HG03571 (cell line): ENCODE measurements at regions not wholly inside any gene's neighbourhood (a gene's known extent, or its start where the extent isn't known, plus 50 kb on each side); places are given as distances from the start of the nearest gene placed in this dataset.

Experiments
- ATAC-seq: cut with Tn5 transposase; IDR thresholded peaks from one replicate; pipeline ENCODE4 v1.9.1; 2021; ENCODE audit not compliant: unreplicated experiment

DNA sequence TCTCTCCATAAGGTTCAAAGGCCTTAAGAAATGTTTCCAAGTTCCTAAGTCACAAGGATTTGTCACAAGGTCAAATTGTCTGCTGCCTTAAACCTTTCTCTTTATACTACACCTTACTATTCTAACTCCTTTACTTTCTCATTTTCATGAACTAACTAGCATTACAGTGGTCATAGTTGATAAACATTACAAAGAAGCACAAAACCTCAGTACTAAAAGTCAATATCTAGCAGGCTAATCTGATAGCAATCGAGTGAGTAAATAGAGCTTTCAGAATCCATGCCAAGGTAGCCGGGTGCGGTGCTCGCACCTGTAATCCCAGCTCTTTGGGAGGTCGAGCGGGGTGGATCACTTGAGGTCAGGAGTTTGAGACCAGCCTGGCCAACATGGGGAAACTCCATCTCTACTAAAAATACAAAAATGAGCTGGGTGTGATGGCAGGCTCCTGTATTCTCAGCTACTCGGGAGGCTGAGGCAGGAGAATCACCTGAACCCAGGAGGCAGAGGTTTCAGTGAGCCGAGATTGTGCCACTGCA, 510.0 kb downstream of the GBA3 start:
- ATAC-seq = no peak

DNA sequence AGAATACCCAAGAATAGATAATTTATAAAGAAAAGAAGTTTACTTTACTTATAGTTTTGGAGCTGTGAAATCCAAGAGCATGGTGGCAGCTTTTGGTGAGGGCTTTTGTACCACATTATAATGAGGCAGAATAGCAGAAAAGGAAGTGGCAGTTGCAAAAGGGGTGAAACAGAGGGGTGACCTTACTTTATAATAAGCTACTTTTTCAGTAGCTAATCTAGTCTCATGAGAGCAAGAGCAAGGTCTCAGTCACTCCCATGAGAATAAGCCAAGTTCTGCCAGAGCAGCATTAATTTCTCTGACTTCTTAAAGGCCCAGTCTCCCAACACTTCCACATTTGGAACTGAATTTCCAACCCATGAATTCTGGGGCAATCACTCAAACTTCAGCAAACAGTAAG, 502.0 kb downstream of the GBA3 start:
- no peak for ATAC-seq

DNA sequence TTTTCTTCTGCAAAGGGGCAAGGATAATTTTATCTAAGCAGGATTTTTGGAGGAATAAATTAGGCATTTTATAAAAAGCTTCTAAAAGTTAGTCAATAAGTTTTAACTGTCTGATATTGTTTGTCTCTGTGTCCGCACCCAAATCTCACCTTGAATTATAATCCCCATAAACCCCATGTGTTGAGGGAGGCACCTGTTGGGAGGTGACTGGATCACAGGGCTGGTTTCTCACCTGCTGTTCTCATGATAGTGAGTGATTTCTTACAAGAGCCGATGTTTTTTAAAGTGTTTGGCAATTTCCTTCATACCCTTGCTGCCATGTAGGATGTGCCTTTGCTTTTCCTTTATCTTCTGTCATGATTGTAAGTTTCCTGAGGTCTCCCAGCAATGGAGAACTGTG, 481.4 kb downstream of the GBA3 start:
- ATAC-seq = no peak

DNA sequence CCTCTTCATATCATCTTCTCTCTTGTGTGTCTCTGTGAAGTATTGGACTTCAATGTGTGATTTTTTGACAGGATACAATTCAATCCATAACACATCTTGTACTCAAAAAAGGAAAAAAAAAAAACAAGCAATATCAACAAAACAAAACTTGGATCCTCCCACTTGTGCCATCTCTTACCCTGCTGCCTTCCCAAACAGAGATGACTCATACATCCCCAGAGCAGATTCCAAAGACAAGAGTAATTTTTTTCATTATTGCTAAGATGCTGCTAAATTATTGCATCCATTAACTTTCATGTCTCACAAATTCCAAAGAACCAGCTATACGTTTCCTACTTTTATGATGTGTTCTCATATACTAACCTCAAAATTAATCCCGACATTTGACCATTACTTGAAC, 479.2 kb downstream of the GBA3 start:
- no peak for ATAC-seq

DNA sequence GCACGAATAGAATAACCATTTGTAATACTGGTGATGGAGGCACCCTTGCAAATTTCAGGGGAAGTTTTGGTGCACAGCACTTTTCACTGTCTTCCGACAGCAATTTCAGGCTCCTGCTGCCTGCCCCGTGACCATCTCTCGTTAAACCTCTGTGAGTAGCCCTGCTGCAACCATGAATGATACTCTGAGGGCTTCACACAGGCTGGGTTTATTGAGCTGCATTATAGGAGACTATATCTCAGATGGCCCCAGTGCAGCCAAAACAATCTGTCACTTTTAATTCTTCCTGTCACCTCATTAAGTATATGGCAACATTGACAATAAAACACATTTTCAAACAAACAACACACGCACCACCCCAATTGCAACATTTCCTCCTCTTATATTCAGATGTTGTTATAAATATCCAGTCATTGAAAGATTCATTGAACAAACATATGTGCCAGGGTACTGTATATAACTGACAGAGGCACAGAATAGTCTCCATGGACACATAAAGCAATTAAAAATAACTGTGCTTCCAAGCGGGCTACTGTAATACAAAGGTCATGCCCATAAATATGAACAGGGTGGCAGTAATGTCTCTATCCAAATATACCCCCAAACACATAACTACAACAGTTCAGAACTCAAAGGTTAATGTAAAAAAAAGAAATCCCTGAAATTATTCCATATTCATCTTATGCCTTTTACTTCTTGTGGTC, 477.0 kb downstream of the GBA3 start:
- no peak for ATAC-seq

DNA sequence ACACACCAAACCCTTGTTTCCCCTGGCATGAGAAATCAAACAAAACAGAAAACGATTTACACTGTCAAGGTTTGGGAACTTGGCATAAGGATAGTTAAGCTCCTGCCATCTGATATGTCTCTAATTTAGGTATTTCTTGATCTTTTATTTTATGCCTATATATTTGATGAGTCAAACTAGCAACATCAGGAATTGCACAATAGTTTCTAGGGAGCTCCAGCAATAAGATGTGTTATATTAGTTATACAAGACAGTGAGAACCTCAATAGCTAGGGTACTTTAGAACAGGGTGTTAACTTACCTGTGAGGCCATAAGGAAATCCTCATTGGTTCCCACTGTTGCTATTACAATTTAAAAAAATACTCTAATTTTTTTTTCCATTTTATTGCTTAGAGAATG, 474.2 kb downstream of the GBA3 start:
- no peak for ATAC-seq

DNA sequence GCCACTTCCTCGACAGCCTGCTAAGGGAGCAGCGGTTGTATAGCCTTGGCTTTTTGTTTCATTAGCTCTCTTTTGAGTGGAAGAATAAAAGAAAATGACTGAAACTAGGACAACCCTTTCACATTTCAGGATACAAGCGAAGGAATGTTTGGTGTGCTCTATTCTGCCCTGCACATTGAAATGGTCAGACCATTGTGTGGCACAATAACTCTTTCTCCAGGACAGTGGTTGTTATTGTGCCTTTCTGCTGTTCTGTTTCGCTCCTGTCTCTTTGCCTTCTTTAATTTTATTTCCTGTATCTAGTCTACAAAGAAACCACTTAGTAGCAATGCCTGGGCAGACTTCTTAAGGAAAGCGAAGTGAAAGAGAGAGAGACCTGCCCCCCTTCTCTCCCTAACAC, 473.7 kb downstream of the GBA3 start:
- ATAC-seq = no peak

DNA sequence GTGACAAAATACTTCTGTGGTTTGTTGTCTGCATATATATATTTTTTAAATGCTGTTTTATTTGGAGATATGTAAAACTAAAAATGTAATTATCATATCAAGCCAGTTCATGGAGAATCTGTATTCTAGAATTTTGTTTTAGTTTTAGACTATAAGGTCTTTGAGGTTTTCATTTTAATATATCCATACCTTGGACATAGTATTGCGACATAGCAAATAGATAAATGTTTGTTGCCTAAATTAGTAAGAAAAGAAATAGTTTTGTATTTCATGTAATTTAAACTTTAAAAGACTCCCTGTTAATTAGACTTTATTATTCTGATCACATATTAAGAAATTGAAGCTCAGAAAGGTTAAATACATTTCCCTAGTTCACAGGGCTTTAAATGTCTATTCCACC, 472.9 kb downstream of the GBA3 start:
- ATAC-seq = no peak

DNA sequence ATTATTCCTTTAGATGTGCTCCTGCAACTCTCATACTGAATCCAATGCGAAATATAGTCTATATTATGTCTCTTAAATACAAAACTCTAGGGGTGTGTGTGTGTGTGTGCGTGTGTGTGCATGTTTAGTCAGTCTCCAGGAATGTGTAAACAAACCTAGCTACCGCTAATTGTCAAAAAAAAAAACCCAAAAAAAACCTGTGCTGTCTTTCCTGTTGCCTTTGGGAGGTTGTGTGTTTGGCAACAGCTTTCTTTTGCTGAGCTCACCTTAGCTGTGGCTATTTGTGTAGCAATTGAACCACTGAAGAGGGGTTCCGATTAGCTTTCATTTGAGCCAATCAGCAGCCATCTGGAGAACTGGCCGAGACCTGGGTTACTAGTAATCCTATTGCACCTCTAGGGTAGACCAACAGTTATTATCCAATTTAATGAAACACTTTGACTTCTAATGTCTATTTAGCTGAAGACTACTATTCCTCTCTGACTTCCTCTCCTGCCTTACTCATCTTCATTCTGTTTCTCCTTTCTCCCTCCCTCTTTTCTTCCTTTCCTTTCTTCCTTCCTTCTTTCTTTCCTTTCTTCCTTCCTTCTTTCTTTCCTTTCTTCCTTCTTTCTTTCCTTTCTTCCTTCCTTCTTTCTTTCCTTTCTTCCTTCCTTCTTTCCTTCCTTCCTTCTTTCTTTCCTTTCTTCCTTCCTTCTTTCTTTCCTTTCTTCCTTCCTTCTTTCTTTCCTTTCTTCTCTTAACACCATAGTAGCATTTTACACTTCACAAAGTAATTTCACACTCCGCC, 471.1 kb downstream of the GBA3 start:
- no peak for ATAC-seq

DNA sequence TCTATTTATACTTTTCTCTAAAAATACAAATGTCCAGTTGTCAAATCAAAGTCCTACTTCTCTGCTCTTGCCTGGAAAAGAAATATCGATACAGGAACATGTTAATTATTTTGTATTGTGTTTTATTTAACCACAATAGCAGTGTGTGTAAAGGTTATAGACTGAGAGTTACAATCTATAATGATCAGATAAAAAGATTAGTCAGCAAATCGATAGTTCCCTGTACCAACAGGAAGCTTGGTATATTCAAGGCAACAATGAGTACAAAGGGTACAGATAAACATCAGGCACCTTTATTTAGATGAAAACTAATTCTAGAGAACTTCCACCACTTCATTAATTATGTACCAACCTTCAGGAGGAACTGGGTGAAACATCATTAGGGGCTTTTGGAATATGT, 469.5 kb downstream of the GBA3 start:
- ATAC-seq = no peak

DNA sequence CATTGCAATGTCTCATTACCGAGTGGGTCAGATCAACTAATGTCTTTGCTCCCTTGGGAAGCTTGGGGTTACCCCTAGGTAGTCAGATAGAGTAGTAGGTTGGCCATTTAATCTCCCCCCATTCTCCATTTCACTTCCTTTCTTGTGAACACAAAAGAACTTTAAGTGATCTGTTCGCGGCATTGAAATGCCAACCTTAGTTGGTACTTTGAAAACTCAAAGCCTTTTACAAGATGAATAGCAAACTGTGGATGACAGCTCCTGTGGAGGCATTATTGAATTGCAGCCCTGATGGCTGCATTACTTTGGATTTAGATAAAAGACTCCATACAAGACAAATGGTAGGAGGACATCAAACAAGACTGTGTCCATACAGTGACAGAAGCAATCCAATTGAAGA, 469.1 kb downstream of the GBA3 start:
- no peak for ATAC-seq

DNA sequence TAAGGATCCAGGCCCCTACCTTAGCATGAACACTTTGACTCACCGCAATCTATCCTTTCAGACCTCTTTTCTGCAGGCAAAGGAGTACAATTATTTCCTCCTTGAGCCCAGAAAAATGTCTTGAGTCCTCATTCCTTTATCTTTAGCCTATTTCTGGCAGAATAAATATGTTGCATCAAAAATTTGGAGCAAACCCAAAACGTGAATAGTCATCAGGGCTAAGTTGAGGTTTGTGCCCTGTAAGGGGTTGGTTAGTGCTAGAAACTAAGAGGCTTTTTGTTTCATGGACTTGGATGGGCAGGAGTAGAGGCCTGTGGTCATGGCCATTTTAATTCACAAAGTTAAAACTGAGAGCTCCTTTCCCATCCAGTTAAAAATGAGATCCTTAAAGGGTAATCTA, 460.3 kb downstream of the GBA3 start:
- ATAC-seq = no peak

DNA sequence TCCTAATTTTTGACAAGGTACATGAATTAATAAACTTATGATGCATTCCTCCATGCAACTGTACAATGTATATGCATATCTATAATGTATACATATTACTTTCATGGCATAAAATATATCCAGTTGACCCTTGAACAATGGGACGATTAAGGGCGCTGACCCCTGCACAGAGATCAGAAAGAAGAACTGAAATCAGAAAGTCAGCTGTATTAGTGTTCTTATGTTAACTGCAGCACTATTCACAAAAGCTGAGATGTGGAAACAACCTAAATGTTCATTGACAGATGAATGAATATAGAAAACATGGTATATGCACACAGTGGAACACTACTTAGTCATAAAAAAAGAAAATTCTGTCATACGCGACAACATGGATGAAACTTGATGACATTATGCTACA, 457.1 kb downstream of the GBA3 start:
- no peak for ATAC-seq

DNA sequence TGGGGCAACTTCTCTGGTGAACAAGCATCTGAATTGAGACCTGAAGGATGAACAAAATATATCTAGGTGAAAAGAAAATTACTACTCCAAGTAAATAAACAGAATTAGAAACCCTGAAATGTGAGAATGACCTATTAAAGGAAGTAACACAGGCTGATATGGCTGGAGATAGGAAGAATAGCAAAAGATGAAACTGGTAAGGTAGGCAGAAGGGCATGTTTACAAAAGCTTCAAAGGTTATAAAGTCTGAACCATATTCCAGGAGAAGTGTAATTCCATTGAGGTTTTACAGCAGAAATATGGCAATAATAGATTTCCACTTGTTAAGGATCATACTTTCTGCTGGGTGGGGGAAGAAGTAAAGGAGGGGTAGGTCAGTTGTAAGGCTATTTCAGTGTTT, 452.0 kb downstream of the GBA3 start:
- ATAC-seq = no peak

DNA sequence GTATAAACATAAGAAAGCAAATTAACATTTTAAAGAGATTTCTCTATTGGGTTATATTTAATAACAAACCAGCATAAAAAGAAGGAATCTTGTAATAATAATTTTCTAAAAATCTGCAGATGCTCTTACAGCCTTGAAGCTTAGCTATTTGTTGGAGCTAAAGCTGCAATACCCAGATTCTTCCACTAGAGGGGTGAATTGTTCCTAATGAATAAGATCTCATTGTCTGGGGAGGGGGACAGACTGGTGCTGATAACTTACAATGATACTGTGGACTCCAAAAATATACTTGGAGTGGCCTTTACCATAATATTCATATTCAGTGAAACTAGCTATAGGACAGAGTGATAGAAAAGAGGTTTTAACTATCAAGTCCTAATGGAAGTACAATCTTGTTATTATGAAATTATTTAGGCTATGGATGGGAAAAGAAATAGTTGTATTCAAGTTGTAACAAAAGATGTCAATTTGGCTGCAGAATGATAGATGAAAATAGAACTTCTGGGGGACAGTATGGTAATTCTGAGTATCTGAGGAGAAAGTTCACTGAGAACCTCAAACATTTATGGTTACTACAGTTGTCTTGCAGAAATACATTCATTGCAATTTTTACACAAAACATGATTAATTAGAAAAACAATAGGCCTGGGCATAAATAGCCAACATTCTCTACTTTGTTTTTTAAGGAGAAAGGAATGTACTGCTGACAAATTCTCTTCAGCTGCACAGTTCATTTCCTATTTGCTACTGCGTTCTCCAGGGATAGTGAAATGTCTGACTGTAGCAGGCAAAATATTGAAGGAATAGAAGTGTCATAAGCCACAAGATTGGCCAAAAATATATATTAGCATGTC, 443.3 kb downstream of the GBA3 start:
- no peak for ATAC-seq

DNA sequence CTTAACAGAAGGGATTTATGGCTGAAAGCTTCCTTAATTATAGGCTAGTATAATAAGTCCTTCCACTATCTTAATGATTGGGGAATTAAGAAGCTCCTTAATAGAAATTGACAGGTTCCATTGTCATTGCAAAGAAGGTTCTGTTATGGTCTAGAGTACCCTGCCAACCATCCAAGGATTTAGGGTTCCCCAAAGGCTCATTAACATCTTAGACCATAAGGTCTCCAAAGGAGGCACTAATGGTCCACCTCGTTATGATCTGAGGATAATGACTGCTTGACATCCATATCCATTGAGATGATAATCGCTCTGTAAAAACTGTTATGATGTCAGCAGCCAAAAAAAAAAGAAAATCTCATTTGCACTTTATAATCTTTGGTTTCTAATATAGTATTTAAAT, 441.6 kb downstream of the GBA3 start:
- no peak for ATAC-seq

DNA sequence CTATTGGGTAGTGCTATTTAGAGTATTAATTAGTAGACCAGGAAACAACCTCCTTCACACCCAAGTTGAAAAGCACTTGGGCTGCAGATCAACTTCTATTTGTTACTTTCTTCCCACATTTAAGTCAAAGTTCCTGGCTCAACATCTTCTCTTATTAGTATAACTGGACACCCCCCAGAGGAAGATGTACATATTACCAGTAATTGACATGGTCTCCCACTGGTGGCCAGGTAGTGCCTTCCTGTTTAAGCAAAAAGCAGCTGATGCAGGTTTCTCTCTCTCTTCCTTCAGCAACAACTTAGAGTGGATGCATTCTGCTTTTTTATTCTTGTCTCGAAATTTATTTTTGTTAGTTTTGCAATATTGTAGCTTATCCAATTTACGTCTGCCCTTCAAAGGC, 438.1 kb downstream of the GBA3 start:
- no peak for ATAC-seq

DNA sequence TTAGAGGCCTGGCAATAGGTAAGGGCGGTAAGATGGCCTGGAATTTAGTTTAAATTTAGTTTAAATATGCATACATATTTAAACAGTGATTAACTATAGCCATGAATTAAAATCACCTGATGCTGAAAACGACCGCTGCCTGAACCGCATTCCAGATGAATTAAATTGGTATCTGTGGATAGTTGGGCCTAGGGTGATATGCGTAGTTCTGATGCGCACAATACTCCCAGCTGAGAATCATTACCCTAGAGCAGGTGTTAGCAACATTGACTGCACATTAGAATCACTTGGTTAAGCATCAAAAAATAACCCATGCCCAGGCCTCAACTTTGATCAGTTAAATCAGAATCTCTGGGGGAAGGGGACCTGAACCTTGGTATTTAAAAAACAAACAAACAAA, 432.4 kb downstream of the GBA3 start:
- no peak for ATAC-seq

DNA sequence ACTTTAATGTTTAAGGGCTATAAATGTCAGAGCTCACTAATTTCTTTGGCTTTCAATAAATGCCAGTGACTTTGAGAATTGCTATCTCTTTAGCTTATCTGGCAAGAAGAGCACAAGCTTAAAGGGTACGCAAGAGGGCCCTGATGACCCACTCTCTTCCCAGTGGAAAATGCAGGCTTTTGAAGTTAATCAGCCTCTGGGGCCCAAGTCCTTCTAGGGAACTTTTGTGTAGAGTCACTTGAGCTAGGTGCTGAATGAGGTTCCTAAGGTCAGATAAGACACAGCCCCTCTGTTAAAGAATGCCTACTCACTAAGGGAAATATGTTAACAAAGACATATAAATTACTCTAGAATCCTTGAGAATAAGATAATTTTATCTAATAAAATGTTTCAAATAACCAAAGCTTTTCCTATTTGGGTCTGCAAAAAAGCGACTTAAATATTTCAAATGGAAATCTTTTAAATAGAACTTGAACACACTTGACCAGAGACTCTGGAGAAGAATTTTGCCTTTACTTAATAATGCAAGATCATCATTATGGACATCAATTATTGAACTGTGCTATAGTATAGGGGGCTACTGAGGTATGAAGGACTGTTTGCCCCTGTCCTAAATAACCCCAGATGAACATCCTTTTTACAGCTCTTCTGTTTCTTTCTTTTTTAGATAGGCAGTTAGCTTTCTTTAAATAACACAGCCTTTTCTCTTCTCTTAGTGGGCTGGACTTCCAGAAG, 430.1 kb downstream of the GBA3 start:
- no peak for ATAC-seq

DNA sequence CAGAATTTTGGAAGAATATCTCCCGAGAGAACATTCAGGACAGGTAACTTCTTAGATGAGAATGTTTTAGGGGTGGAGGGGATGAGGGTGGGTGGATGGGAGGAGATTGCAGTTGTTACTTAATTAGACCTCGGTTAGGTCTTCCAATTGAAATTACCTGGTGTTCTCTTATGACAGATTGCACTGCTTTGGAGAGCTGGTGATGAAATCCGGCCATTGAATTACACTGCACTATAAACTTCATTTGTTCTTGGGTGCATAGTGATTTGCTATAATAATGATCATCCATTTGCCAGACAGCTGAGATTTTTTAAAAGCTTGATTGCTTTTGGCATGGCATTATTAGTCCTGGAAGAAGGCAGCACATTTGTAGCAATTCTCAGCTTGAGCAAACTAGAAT, 427.6 kb downstream of the GBA3 start:
- ATAC-seq = no peak

DNA sequence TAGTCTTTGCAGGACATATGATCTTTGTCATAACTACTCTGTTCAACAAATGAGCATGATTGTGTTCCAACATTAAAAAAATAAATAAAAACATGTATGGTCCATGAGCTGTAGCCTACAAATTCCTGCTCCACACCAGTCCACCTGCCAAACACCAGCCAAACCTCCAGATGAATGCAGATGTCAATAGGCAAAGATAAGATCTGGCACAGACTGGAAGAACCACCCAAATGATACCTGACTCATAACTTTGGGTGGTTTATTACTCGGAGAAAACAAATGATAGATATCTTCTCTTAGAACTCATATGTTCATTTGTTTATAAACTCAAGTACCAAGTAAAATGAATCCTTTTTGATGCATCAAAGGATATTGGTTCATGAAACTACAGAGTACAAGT, 425.1 kb downstream of the GBA3 start:
- ATAC-seq = no peak
